ENCODE measurements at regions not wholly inside any gene's neighbourhood (a gene's known extent, or its start where the extent isn't known, plus 50 kb on each side); places are given as distances from the start of the nearest gene placed in this dataset.
A peak's percentile ranks its signal among the peaks of the same experiment; 100 is the strongest.

DNA sequence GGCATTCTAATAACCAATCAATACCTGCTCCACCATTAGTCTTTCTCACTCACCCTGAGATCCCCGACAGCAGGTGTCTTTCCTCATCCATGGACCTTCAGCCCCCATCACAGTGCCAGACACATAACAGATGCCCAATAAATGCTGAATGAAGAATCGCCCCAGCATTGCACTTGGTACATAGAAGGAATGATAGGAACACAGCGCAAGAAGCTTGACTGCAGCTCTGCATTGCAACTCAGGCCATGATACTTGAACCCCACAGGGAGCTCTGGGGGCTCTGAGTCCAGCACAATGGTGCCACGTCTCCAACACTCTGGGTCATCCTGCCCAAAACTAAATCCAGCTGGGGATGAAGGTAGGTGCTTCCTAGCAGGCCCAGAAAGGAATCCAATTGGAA, 355.0 kb upstream of the SLC30A5 start (continued):
- TF ChIP-seq ZNF292 (tag by site-specific recombination; IDR thresholded peaks at IDR 0.05; ENCODE audit: borderline replicate concordance, low read depth) (no peak), ZNF211 (tag by site-specific recombination; IDR thresholded peaks at IDR 0.05; ENCODE audit: low read depth) (no peak)

DNA sequence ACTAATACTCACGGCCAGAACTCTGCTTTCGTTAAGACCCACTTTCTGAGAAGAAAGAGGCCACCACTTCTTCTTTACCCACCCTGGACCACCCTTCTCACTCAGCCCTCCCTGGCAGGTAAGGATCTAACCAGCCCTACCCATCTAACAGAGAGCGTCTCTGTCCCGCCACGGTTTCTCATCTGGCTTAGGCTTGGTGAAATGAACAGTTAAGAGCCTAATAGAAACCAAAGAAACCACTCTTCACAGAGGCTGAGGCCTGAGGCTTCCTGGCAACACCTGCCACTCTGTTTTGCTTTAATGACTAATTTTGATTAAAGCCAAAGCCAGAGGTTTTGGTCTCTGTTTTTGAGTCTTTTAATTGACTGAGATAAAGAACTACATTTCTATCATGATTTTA, 354.1 kb upstream of the SLC30A5 start:
- no peak overlapping the region for H3K4me3 ChIP-seq (ENCODE audit: low read depth, low read length)
- no peaks in the 10 kb centered on the region for H3K36me3 ChIP-seq (ENCODE audit: control insufficient read depth in 2 of 2, insufficient read depth in 1 of 2, low read length in 2 of 2)
- ChIA-PET POLR2A (no interaction called here), CTCF (interaction anchor here (0.5 kb wide), 1 partner anchor 211 kb away, joined by 3 read pairs; no protein-coding TSS in a partner anchor)
- no peaks in the 10 kb centered on the region for H3K9me3 ChIP-seq (ENCODE audit: control insufficient read depth, insufficient read depth, low read depth, low read length)
- H3K4me1 ChIP-seq (ENCODE audit: control insufficient read depth, insufficient read depth, low read length): no peaks in the 10 kb centered on the region
- TF ChIP-seq, protein P1, sequence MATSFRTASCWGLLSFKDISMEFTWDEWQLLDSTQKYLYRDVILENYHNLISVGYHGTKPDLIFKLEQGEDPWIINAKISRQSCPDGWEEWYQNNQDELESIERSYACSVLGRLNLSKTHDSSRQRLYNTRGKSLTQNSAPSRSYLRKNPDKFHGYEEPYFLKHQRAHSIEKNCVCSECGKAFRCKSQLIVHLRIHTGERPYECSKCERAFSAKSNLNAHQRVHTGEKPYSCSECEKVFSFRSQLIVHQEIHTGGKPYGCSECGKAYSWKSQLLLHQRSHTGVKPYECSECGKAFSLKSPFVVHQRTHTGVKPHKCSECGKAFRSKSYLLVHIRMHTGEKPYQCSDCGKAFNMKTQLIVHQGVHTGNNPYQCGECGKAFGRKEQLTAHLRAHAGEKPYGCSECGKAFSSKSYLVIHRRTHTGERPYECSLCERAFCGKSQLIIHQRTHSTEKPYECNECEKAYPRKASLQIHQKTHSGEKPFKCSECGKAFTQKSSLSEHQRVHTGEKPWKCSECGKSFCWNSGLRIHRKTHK (tag by site-specific recombination; IDR thresholded peaks at IDR 0.05): no peak
- TF ChIP-seq, protein P2, sequence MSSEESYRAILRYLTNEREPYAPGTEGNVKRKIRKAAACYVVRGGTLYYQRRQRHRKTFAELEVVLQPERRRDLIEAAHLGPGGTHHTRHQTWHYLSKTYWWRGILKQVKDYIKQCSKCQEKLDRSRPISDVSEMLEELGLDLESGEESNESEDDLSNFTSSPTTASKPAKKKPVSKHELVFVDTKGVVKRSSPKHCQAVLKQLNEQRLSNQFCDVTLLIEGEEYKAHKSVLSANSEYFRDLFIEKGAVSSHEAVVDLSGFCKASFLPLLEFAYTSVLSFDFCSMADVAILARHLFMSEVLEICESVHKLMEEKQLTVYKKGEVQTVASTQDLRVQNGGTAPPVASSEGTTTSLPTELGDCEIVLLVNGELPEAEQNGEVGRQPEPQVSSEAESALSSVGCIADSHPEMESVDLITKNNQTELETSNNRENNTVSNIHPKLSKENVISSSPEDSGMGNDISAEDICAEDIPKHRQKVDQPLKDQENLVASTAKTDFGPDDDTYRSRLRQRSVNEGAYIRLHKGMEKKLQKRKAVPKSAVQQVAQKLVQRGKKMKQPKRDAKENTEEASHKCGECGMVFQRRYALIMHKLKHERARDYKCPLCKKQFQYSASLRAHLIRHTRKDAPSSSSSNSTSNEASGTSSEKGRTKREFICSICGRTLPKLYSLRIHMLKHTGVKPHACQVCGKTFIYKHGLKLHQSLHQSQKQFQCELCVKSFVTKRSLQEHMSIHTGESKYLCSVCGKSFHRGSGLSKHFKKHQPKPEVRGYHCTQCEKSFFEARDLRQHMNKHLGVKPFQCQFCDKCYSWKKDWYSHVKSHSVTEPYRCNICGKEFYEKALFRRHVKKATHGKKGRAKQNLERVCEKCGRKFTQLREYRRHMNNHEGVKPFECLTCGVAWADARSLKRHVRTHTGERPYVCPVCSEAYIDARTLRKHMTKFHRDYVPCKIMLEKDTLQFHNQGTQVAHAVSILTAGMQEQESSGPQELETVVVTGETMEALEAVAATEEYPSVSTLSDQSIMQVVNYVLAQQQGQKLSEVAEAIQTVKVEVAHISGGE (tag by site-specific recombination; conservative IDR thresholded peaks at IDR 0.05; ENCODE audit: low read depth): no peak
- no peak overlapping the region for H3K27ac ChIP-seq (ENCODE audit: extremely low read depth, low read depth, low read length)

DNA sequence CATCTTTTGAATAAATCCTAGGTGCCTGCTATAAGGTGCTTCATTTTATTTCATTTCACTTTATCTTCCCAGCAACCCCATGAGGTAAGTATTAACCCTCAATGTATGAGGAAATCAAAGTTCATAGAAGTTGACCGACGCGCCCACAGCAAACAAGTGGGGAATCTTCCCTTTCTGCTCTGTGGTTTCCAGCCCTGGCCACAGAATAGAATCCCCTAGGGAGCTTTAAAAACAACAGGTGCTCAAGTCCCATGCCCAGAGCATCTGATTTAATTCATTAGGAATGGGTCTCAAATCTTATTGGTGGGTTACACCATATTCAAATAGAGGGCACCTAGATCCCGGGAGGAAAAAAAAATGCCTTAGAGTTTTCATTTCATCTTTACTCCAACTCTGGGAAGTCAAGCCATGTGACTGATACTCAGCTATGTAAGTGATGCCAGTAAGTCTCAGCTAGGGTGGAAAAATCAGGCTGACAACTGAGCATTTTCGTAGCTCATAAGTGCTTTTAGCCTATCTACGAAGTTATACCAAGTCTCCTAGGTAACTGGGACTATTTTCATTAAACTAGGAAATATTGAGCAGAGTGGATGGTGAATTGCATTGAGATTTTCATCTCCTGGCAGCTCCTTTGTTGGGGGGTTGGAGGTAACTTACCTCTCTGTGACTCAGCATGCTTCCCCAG, 353.4 kb upstream of the SLC30A5 start:
- no peak overlapping the region for H3K27ac ChIP-seq (ENCODE audit: extremely low read depth, low read depth, low read length)
- no peak for TF ChIP-seq ZNF16 (tag by site-specific recombination; IDR thresholded peaks at IDR 0.05; ENCODE audit: low read depth)
- no peak for TF ChIP-seq ZNF133 (tag by site-specific recombination; IDR thresholded peaks at IDR 0.05)
- no peak for TF ChIP-seq ZNF354C (tag by site-specific recombination; IDR thresholded peaks at IDR 0.05; ENCODE audit: borderline replicate concordance, low read depth)
- peak; percentile 42; the same call in 1 of the 2 replicates for TF ChIP-seq SCRT2 (tag by site-specific recombination; IDR thresholded peaks at IDR 0.05)
- TF ChIP-seq ZFHX2 (tag by site-specific recombination; conservative IDR thresholded peaks at IDR 0.05): no peak

DNA sequence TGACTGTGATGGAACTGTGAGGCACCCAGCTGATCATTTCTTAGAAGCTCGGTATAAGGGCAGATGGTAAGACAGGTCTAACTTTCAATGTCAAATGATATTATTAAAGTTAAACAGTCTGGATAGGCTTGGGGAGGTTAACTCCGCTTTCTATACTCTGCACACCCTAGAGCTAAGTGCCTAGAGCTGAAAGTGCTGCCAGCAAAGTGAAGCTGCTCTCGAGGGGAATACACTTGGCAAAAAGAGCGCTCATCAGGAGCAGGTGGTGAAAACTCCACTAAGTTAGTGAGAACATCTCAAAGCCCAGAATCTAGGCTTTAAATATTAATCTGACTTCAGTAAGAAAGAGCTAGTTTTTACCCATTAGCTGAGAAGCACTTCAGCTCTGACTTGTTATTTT, 349.6 kb upstream of the SLC30A5 start:
- no peak overlapping the region for H3K27ac ChIP-seq (ENCODE audit: extremely low read depth, low read depth, low read length)
- ChIA-PET CTCF (interaction anchor here (0.5 kb wide), 1 partner anchor 66 kb away, joined by 5 read pairs; no protein-coding TSS in a partner anchor), POLR2A (no interaction called here)
- no peaks in the 10 kb centered on the region for H3K4me1 ChIP-seq (ENCODE audit: control insufficient read depth, insufficient read depth, low read length)
- no peaks in the 10 kb centered on the region for H3K36me3 ChIP-seq (ENCODE audit: control insufficient read depth in 2 of 2, insufficient read depth in 1 of 2, low read length in 2 of 2)
- no peak overlapping the region for H3K4me3 ChIP-seq (ENCODE audit: low read depth, low read length)
- no peaks in the 10 kb centered on the region for H3K9me3 ChIP-seq (ENCODE audit: control insufficient read depth, insufficient read depth, low read depth, low read length)
- TF ChIP-seq ZNF302 (tag by site-specific recombination; IDR thresholded peaks at IDR 0.05; ENCODE audit: low read depth) (no peak), KLF9 (tag by site-specific recombination; IDR thresholded peaks at IDR 0.05; ENCODE audit: low read depth) (no peak), ZNF19 (tag by site-specific recombination; IDR thresholded peaks at IDR 0.05; ENCODE audit: low read depth) (no peak), SCRT2 (tag by site-specific recombination; IDR thresholded peaks at IDR 0.05) (no peak), ZNF239 (tag by site-specific recombination; IDR thresholded peaks at IDR 0.05) (no peak), ZSCAN16 (tag by site-specific recombination; IDR thresholded peaks at IDR 0.05) (no peak), ZFP37 (tag by site-specific recombination; IDR thresholded peaks at IDR 0.05) (no peak), SP3 (tag by site-specific recombination; IDR thresholded peaks at IDR 0.05) (no peak), ZEB2 (tag by site-specific recombination; IDR thresholded peaks at IDR 0.05) (no peak), ZNF214 (tag by site-specific recombination; IDR thresholded peaks at IDR 0.05; ENCODE audit: borderline replicate concordance) (no peak), ZNF600 (tag by site-specific recombination; IDR thresholded peaks at IDR 0.05) (no peak), ZNF211 (tag by site-specific recombination; IDR thresholded peaks at IDR 0.05; ENCODE audit: low read depth) (no peak), ZNF274 (IDR thresholded peaks at IDR 0.05; ENCODE audit: low read length) (no peak), ZNF274 (tag by site-specific recombination; IDR thresholded peaks at IDR 0.05; ENCODE audit: borderline replicate concordance) (no peak), ZBTB7A (tag by site-specific recombination; IDR thresholded peaks at IDR 0.05; ENCODE audit: low read depth) (no peak), ZNF169 (tag by site-specific recombination; IDR thresholded peaks at IDR 0.05) (no peak)
- TF ChIP-seq, protein P3, sequence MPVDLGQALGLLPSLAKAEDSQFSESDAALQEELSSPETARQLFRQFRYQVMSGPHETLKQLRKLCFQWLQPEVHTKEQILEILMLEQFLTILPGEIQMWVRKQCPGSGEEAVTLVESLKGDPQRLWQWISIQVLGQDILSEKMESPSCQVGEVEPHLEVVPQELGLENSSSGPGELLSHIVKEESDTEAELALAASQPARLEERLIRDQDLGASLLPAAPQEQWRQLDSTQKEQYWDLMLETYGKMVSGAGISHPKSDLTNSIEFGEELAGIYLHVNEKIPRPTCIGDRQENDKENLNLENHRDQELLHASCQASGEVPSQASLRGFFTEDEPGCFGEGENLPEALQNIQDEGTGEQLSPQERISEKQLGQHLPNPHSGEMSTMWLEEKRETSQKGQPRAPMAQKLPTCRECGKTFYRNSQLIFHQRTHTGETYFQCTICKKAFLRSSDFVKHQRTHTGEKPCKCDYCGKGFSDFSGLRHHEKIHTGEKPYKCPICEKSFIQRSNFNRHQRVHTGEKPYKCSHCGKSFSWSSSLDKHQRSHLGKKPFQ (tag by site-specific recombination; IDR thresholded peaks at IDR 0.05): no peak

More for the DNA sequence above, 353.4 kb upstream of the SLC30A5 start:
- POLR2A ChIA-PET: no interaction called here
- Histone ChIP-seq H3K4me1 (ENCODE audit: control insufficient read depth, insufficient read depth, low read length) (no peaks in the 10 kb centered on the region), H3K4me3 (ENCODE audit: low read depth, low read length) (no peak overlapping the region), H3K36me3 (ENCODE audit: control insufficient read depth in 2 of 2, insufficient read depth in 1 of 2, low read length in 2 of 2) (no peaks in the 10 kb centered on the region), H3K9me3 (ENCODE audit: control insufficient read depth, insufficient read depth, low read depth, low read length) (no peaks in the 10 kb centered on the region)
- CTCF ChIA-PET: no interaction called here
